Caco-2 (cell line): ENCODE measurements at regions not wholly inside any gene's neighbourhood (a gene's known extent, or its start where the extent isn't known, plus 50 kb on each side); places are given as distances from the start of the nearest gene placed in this dataset.

Experiments used
- BruUV-seq: library from RNA; stranded (reverse); fragments of 400-500 nt; replicated peaks from 2 replicates; lab custom pipeline; 2021; lab: Mats Ljungman, UMichigan
- CTCF ChIA-PET: fragments of 300-600 bp; sonication (Branson Sonifier 250); formaldehyde crosslinking; loops from one replicate; lab custom pipeline; 2022; ENCODE audit warnings: antibody characterized with exemption; lab: Charles Lee
- POLR2A ChIA-PET: fragments of 300-600 bp; sonication (Branson Sonifier 250); formaldehyde crosslinking; loops from one replicate; lab custom pipeline; 2022; ENCODE audit warnings: antibody characterized with exemption; lab: Charles Lee
- DNase-seq, 2 experiments: peaks; one replicate each; pipeline versions ENCODE4 v3.0.0 to v3.0.0-alpha.2; 2020 to 2022
- H3K27me3 ChIP-seq: replicated peaks from 2 replicates; pipeline ENCODE4 v1.6.0; 2011; ENCODE audit warnings: low read length; ENCODE audit not compliant: control insufficient read depth, insufficient read depth
- H3K36me3 ChIP-seq: 2 replicates; pipeline ENCODE4 v1.5.1; 2011; ENCODE audit warnings: low read length; ENCODE audit not compliant: control insufficient read depth, insufficient read depth
- H3K4me1 ChIP-seq: fragments of 250-450 bp; sonication (Bioruptor Pico); 2 replicates; pipeline ENCODE4 v1.5.1; 2020; ENCODE audit warnings: mild to moderate bottlenecking
- H3K4me3 ChIP-seq: 2 replicates; pipeline ENCODE4 v1.5.1; 2011; ENCODE audit warnings: low read depth, mild to moderate bottlenecking, control low read depth, low read length
- H3K9me3 ChIP-seq: fragments of 250-450 bp; sonication (Bioruptor Pico); 2 replicates; pipeline ENCODE4 v1.5.1; 2020; ENCODE audit warnings: mild to moderate bottlenecking, moderate library complexity
- H3K27ac Mint-ChIP-seq: one replicate; pipeline ENCODE4 v1.8.0; 2022; ENCODE audit warnings: mixed read lengths; ENCODE audit not compliant: unreplicated experiment
- H3K27me3 Mint-ChIP-seq: one replicate; pipeline ENCODE4 v1.8.0; 2022; ENCODE audit warnings: mixed read lengths; ENCODE audit not compliant: insufficient read depth, unreplicated experiment
- H3K36me3 Mint-ChIP-seq: one replicate; pipeline ENCODE4 v1.8.0; 2022; ENCODE audit warnings: mild to moderate bottlenecking, mixed read lengths; ENCODE audit not compliant: insufficient read depth, unreplicated experiment
- H3K4me1 Mint-ChIP-seq: one replicate; pipeline ENCODE4 v1.8.0; 2022; ENCODE audit warnings: low read depth, mixed read lengths; ENCODE audit not compliant: unreplicated experiment
- H3K4me3 Mint-ChIP-seq: one replicate; pipeline ENCODE4 v1.8.0; 2022; ENCODE audit warnings: mild to moderate bottlenecking, moderate library complexity, mixed read lengths; ENCODE audit not compliant: unreplicated experiment
- H3K9me3 Mint-ChIP-seq: one replicate; pipeline ENCODE4 v1.8.0; 2022; ENCODE audit warnings: mixed read lengths; ENCODE audit not compliant: unreplicated experiment
- CTCF ChIP-seq, 2 experiments: fragments of 200-600 bp in 1 of 2; IDR thresholded peaks; 1 replicate in 1 of 2; 2 replicates in 1 of 2; pipeline versions ENCODE4 v1.5.1 to v1.8.0; 2011 to 2022; ENCODE audit warnings: antibody characterized with exemption in 1 of 2, control low read depth in 1 of 2, inconsistent platforms in 1 of 2, low read depth in 1 of 2, low read length in 1 of 2, mild to moderate bottlenecking in 1 of 2, moderate library complexity in 1 of 2; ENCODE audit not compliant: insufficient read depth in 1 of 2, severe bottlenecking in 1 of 2, unreplicated experiment in 1 of 2
- intact Hi-C: fragments of 100-400 bp; cut with micrococcal nuclease; formaldehyde crosslinking; loops from one replicate; pipeline ENCODE4 v1.10.0; 2022; ENCODE audit not compliant: unreplicated experiment

GRCh38 chr2:117190856-117191559 lies 623.5 kb upstream of the DDX18 start:
- H3K27me3 Mint-ChIP-seq, result no peaks in the 10 kb centered on the region
- Histone ChIP-seq H3K27me3 (no peaks in the 10 kb centered on the region), H3K9me3 (no peaks in the 10 kb centered on the region), H3K4me3 (no peak overlapping the region), H3K36me3 (no peaks in the 10 kb centered on the region), H3K4me1 (no peaks in the 10 kb centered on the region)
- H3K36me3 Mint-ChIP-seq, result no peaks in the 10 kb centered on the region
- no TSS peak for BruUV-seq
- no peak for TF ChIP-seq CTCF (IDR thresholded peaks at IDR 0.05; ENCODE audit: insufficient read depth in 1 of 2, low read depth in 1 of 2, low read length in 1 of 2, severe bottlenecking in 1 of 2, unreplicated experiment in 1 of 2)
- DNase-seq, result no peak
- no peaks in the 10 kb centered on the region for H3K4me1 Mint-ChIP-seq
- no peak overlapping the region for H3K27ac Mint-ChIP-seq
- H3K9me3 Mint-ChIP-seq, result no peaks in the 10 kb centered on the region
- no peak overlapping the region for H3K4me3 Mint-ChIP-seq
- intact Hi-C loops, result no loop called here
- CTCF ChIA-PET, result no interaction called here
- POLR2A ChIA-PET, result no interaction called here

- CTCF ChIA-PET, result no interaction called here
- Mint-ChIP-seq H3K36me3 (no peaks in the 10 kb centered on the region), H3K9me3 (peaks cover 3% of the 10 kb centered on the region), H3K4me1 (no peaks in the 10 kb centered on the region), H3K27ac (no peak overlapping the region), H3K27me3 (no peaks in the 10 kb centered on the region), H3K4me3 (no peak overlapping the region)
- H3K36me3 ChIP-seq, result no peaks in the 10 kb centered on the region
- TF ChIP-seq CTCF (IDR thresholded peaks at IDR 0.05; ENCODE audit: insufficient read depth in 1 of 2, low read depth in 1 of 2, low read length in 1 of 2, severe bottlenecking in 1 of 2, unreplicated experiment in 1 of 2), result no peak
- BruUV-seq, result no TSS peak
- no peak for DNase-seq
- no peak overlapping the region for H3K4me3 ChIP-seq
- no peaks in the 10 kb centered on the region for H3K4me1 ChIP-seq
- no peaks in the 10 kb centered on the region for H3K27me3 ChIP-seq
- intact Hi-C loops, result no loop called here
- no peaks in the 10 kb centered on the region for H3K9me3 ChIP-seq
- POLR2A ChIA-PET, result no interaction called here
Observed at GRCh38 chr2:117195381-117195780, 619.1 kb upstream of the DDX18 start.

- no peak for DNase-seq
- no peak overlapping the region for H3K27ac Mint-ChIP-seq
- peaks cover 3% of the 10 kb centered on the region for H3K27me3 Mint-ChIP-seq
- intact Hi-C loops, result no loop called here
- H3K4me3 Mint-ChIP-seq, result no peak overlapping the region
- no TSS peak for BruUV-seq
- Histone ChIP-seq H3K36me3 (no peaks in the 10 kb centered on the region), H3K27me3 (no peaks in the 10 kb centered on the region), H3K4me1 (no peaks in the 10 kb centered on the region), H3K9me3 (no peaks in the 10 kb centered on the region), H3K4me3 (no peak overlapping the region)
- no peaks in the 10 kb centered on the region for H3K36me3 Mint-ChIP-seq
- TF ChIP-seq CTCF (IDR thresholded peaks at IDR 0.05; ENCODE audit: insufficient read depth in 1 of 2, low read depth in 1 of 2, low read length in 1 of 2, severe bottlenecking in 1 of 2, unreplicated experiment in 1 of 2), result no peak
- POLR2A ChIA-PET, result no interaction called here
- H3K9me3 Mint-ChIP-seq, result peaks cover 22% of the 10 kb centered on the region
- no peaks in the 10 kb centered on the region for H3K4me1 Mint-ChIP-seq
- CTCF ChIA-PET, result no interaction called here
Observed at GRCh38 chr2:117199511-117199910, 615.0 kb upstream of the DDX18 start.
